Cardiac muscle cell (in vitro differentiated cells and primary cell): ENCODE measurements at regions not wholly inside any gene's neighbourhood (a gene's known extent, or its start where the extent isn't known, plus 50 kb on each side); places are given as distances from the start of the nearest gene placed in this dataset.

ENCODE experiments used
- DNase-seq, 2 donors: peaks; one replicate each; pipeline versions ENCODE4 v3.0.0 to v3.0.0-alpha.2; 2010 to 2017; ENCODE audit warnings: low read depth in 1 of 2, low spot score in 1 of 2
- H3K27ac ChIP-seq: fragments of 200-600 bp; sonication (generic); 2 replicates; pipeline ENCODE4 v1.5.1; 2016
- H3K27me3 ChIP-seq: fragments of 200-600 bp; sonication (generic); 2 replicates; pipeline ENCODE4 v1.6.0; 2016; ENCODE audit warnings: control low read depth
- H3K36me3 ChIP-seq: fragments of 200-600 bp; sonication (generic); 2 replicates; pipeline ENCODE4 v1.5.1; 2016; ENCODE audit warnings: control low read depth
- H3K4me1 ChIP-seq: fragments of 200-600 bp; sonication (generic); 2 replicates; pipeline ENCODE4 v1.8.1; 2017; ENCODE audit warnings: low read depth, mild to moderate bottlenecking, mixed run types
- H3K4me3 ChIP-seq: fragments of 200-600 bp; sonication (generic); 2 replicates; pipeline ENCODE4 v1.5.1; 2016; ENCODE audit warnings: mild to moderate bottlenecking
- H3K9me3 ChIP-seq: fragments of 200-600 bp; sonication (generic); 2 replicates; pipeline ENCODE4 v1.5.1; 2017; ENCODE audit warnings: low read depth, mild to moderate bottlenecking, control low read depth
- CTCF ChIP-seq: IDR thresholded peaks from 2 replicates; pipeline ENCODE4 v1.5.1; 2012; ENCODE audit warnings: low read depth, mild to moderate bottlenecking, low read length

DNA sequence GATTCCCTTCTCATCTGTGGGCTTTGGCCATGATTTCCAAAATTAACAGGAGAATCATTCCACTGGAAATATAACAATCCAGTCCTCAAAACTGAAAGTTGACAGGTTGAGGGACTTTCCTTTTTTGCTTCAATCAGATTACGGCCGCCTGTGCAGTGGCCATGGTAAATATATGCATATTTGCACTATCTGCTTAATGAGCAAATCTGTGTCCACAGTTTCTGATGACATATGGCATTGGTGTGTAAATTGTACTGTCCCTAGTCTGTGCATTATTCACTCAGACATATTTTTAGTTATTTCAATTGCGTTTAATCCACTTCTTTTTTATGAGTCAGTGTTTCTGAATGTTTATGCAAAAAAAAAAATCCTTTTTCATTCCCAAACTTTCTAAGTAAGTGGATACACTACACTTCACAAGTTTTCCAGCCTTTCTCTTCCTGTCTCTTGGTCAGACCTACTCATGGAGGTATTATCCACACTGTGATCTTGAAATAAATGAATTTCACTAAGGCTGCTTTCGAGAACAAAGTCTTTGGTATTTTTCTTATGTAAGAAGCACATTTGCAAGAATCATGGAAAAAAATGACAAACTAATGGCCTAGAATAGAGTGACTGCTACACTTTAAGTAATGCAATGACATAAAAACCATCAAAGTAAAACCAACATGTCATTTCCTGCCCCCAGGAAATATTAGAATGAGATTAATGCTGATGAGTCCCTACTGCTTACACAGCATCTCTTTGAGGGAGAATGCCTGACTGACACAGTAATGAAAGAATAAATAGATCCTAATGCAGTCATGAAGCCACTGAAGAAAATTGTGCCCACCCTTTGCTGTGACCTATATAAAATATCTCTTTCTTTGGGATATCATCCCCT is 76.4 kb upstream of the MTNR1B start:
- no peak for TF ChIP-seq CTCF
- no peak for DNase-seq
- Histone ChIP-seq H3K4me1 (no peaks in the 10 kb centered on the region), H3K4me3 (no peak overlapping the region), H3K9me3 (no peaks in the 10 kb centered on the region), H3K36me3 (no peaks in the 10 kb centered on the region), H3K27ac (no peak overlapping the region), H3K27me3 (no peaks in the 10 kb centered on the region)

DNA sequence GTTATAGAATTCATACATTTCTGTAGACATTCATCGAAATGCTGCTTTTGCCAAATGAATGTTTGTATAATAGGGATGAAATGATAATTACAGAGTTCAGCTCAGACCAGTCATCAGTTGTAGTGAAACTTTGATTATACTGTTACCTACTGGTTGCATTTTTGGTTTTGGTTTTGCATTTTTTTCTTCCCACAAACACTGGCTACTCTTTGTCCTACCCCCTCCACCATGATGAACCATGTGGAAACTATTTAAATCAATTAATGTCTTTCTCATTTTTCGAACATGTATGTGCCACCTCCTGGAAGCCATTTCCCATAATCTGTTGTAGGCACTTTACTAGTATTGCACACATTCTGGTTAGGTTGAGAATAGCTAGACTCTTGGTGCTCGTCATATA is 75.3 kb upstream of the MTNR1B start:
- Histone ChIP-seq H3K9me3 (no peaks in the 10 kb centered on the region), H3K36me3 (no peaks in the 10 kb centered on the region), H3K27ac (no peak overlapping the region), H3K27me3 (no peaks in the 10 kb centered on the region), H3K4me3 (no peak overlapping the region), H3K4me1 (no peaks in the 10 kb centered on the region)
- no peak for TF ChIP-seq CTCF
- no peak for DNase-seq

- Histone ChIP-seq H3K4me1 (no peaks in the 10 kb centered on the region), H3K36me3 (no peaks in the 10 kb centered on the region), H3K27me3 (no peaks in the 10 kb centered on the region), H3K4me3 (no peak overlapping the region), H3K27ac (no peak overlapping the region), H3K9me3 (no peaks in the 10 kb centered on the region)
- TF ChIP-seq CTCF: no peak
- DNase-seq: no peak
These were observed 72.0 kb upstream of the MTNR1B start for GRCh38 chr11:92897487-92897886.

GRCh38 chr11:92902417-92902816 is 67.0 kb upstream of the MTNR1B start:
- Histone ChIP-seq H3K4me1 (no peaks in the 10 kb centered on the region), H3K27me3 (no peaks in the 10 kb centered on the region), H3K36me3 (no peaks in the 10 kb centered on the region), H3K4me3 (no peak overlapping the region), H3K27ac (no peak overlapping the region), H3K9me3 (no peaks in the 10 kb centered on the region)
- TF ChIP-seq CTCF: no peak
- DNase-seq: no peak

DNA sequence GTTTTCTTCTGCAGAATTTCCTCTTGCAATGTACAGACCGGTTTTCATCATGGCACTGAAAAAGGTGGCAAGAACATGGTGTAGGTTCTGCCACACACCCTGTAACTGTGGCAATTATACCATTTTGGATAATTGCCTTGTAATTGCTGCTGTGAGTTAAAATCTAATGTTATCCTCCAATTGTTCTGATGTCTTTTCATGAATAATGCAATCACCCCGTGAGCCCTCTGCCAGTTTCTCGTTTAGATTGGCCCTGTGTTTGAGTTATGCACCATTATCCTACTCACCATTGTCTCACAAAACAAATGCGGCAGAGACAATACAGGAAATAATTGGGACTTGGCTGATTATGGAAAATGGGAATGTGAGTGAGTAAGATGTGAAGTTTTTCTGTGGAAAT is 61.8 kb upstream of the MTNR1B start:
- H3K27ac ChIP-seq: no peak overlapping the region
- H3K36me3 ChIP-seq: no peaks in the 10 kb centered on the region
- TF ChIP-seq CTCF: no peak
- no peak for DNase-seq
- H3K4me3 ChIP-seq: no peak overlapping the region
- no peaks in the 10 kb centered on the region for H3K4me1 ChIP-seq
- H3K9me3 ChIP-seq: no peaks in the 10 kb centered on the region
- H3K27me3 ChIP-seq: no peaks in the 10 kb centered on the region
